BJ (cell line): ENCODE measurements at regions not wholly inside any gene's neighbourhood (a gene's known extent, or its start where the extent isn't known, plus 50 kb on each side); places are given as distances from the start of the nearest gene placed in this dataset.

ENCODE experiments used
- CTCF ChIA-PET: fragments of 350-600 bp; formaldehyde crosslinking; extraction: SDS; loops from one replicate; lab custom pipeline; 2021; ENCODE audit warnings: antibody characterized with exemption, inconsistent platforms; lab: Yijun Ruan, JAX
- POLR2A ChIA-PET: fragments of 300-600 bp; sonication (Branson Sonifier 250); formaldehyde crosslinking; extraction: SDS; loops from one replicate; lab custom pipeline; 2021; ENCODE audit warnings: antibody characterized with exemption; lab: Charles Lee
- DNase-seq: peaks from one replicate; pipeline ENCODE4 v3.0.0-alpha.2; 2011; ENCODE audit warnings: low read depth
- H3K27me3 ChIP-seq: 2 replicates; pipeline ENCODE4 v1.6.0; 2011; ENCODE audit warnings: low read length; ENCODE audit not compliant: control insufficient read depth, insufficient read depth
- H3K36me3 ChIP-seq: 2 replicates; pipeline ENCODE4 v1.5.1; 2011; ENCODE audit warnings: low read length; ENCODE audit not compliant: control insufficient read depth, insufficient read depth
- H3K4me3 ChIP-seq: 2 replicates; pipeline ENCODE4 v1.5.1; 2011; ENCODE audit warnings: low read depth, mild to moderate bottlenecking, control low read depth, low read length
- TF ChIP-seq, protein P1 (sequence below): IDR thresholded peaks from 2 replicates; pipeline ENCODE4 v1.5.1; 2011; ENCODE audit warnings: low read depth, mild to moderate bottlenecking, control low read depth, inconsistent platforms, low read length, moderate library complexity; ENCODE audit not compliant: insufficient read depth

DNA sequence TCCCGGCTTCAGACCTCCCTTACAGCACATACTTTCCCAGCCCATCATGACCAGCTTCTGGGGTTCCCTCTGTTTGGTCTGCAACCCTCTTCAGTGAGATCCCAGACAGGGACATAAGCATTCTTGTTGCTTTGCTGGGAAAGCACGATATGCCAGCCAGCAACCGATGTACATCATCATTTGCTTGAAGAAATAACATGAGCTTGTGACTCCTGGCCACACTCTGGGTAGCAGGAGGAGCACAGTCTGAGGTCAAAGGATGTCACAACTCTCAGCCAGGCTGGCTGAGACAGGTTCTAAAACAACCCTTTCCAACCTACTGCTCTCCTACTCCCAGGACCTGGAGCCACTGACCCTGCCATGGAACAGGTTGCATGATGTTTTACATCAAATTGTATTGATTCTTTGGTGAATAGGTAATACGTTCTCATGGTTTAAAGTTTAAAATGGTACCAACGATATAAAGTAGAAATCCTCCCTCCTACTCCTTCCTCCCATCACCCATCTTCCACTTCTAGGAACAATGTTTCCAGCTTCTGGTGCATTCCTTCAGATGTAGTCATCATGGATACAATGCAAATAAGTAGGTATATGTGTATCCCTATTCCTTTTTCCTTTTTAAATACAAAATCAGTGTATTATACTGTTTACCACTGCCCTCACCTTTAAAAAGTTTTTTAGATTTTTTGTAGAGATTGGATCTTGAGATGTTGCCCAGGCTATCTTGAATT, 190.3 kb downstream of the OPA1 start:
- H3K36me3 ChIP-seq = no peaks in the 10 kb centered on the region
- no peak for DNase-seq
- CTCF ChIA-PET = interaction anchor here (0.6 to 8.3 kb wide), 2 partner anchors 374 to 535 kb away, joined by 3 to 241 read pairs; no protein-coding TSS in a partner anchor
- TF ChIP-seq, protein P1, sequence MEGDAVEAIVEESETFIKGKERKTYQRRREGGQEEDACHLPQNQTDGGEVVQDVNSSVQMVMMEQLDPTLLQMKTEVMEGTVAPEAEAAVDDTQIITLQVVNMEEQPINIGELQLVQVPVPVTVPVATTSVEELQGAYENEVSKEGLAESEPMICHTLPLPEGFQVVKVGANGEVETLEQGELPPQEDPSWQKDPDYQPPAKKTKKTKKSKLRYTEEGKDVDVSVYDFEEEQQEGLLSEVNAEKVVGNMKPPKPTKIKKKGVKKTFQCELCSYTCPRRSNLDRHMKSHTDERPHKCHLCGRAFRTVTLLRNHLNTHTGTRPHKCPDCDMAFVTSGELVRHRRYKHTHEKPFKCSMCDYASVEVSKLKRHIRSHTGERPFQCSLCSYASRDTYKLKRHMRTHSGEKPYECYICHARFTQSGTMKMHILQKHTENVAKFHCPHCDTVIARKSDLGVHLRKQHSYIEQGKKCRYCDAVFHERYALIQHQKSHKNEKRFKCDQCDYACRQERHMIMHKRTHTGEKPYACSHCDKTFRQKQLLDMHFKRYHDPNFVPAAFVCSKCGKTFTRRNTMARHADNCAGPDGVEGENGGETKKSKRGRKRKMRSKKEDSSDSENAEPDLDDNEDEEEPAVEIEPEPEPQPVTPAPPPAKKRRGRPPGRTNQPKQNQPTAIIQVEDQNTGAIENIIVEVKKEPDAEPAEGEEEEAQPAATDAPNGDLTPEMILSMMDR = no peak
- POLR2A ChIA-PET = no interaction called here
- no peak overlapping the region for H3K4me3 ChIP-seq
- peaks cover 22% of the 10 kb centered on the region for H3K27me3 ChIP-seq

DNA sequence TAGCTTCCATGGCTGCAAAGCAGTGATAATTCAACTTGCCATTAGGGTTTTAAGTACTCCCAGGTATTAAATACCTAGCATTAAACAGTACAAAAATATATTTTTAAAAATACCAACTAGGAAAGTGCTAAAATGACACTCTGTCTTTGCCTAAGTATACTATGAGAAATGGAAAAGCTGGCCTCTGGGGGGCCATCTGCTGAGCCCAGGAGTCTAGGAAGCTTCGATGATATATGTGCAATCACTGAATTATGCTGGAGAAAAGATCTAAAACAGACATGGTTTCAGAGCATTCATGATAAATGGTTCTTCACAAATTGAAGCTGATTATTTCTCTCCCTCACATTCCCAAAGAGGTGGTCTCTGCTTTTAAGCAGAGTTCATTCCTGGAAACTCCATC, 191.8 kb downstream of the OPA1 start:
- no peaks in the 10 kb centered on the region for H3K36me3 ChIP-seq
- TF ChIP-seq, protein P1 = no peak
- ChIA-PET POLR2A (no interaction called here), CTCF (interaction anchor here (0.8 to 8.3 kb wide), 3 partner anchors 79 to 533 kb away, joined by 3 to 241 read pairs (median 3); no protein-coding TSS in a partner anchor)
- peaks cover 13% of the 10 kb centered on the region for H3K27me3 ChIP-seq
- no peak for DNase-seq
- H3K4me3 ChIP-seq = no peak overlapping the region

DNA sequence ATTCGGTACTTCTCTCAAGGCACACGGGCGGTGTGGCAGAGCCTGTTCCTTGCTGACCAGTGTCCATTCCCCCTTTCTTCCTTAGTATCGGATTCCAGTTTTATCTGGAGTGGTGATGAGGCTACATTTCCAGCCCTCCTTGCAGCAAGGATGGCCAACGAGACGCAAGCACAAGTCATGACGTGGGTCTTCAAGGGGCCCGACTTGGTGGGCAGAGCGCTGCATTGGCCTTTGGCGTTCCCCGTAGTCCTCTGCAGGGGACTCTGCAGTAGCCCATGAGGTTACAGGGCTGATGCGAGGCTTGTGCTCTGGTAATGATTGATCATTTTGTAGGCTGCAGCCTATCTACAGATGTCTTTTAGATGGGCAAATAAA, 194.5 kb downstream of the OPA1 start:
- POLR2A ChIA-PET = no interaction called here
- peaks cover 15% of the 10 kb centered on the region for H3K27me3 ChIP-seq
- no peaks in the 10 kb centered on the region for H3K36me3 ChIP-seq
- no peak for DNase-seq
- CTCF ChIA-PET = interaction anchor here (0.7 to 2.9 kb wide), 4 partner anchors 76 to 529 kb away, joined by 3 to 18 read pairs (median 8); no protein-coding TSS in a partner anchor
- TF ChIP-seq, protein P1 = no peak
- no peak overlapping the region for H3K4me3 ChIP-seq

DNA sequence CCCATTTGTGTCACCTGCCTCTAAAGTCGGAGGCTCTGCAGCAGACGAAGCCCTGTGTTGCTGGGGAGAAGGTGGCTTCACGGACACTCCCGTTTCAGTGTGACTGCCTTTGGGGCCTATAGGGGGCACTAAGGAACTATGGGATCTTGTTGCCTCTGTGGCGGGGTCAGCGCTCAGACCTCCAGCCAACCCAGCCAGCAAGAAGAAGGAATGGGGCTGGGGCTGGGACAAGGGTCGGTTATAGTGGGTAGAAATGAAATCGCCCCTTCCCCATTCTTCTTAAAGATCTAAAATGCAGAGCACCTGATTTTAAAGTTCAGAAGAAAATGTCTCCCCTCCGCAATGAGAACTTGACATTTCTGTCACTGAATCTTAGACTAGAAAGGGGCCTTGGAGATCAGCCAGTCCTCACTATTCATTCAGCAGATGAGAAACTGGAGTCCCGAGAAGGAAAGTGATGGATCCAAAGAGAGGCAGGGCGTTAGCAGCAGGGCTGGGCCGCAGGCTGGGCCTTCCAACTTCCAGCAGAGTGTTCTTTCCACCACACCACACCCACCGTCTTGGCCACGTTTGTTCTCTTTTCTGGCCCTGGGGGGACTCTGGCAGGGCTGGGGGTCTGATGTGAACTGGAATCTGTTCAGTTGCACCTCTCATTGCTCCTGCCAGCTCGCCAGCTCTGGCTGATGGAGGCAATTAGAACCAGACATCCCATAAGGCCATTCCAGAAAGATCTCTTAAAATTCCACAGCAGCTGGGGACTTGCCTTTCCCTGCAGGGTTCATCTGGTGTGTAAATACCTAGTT, 195.4 kb downstream of the OPA1 start:
- DNase-seq = no peak
- Histone ChIP-seq H3K4me3 (no peak overlapping the region), H3K27me3 (peaks cover 9% of the 10 kb centered on the region), H3K36me3 (no peaks in the 10 kb centered on the region)
- ChIA-PET POLR2A (no interaction called here), CTCF (interaction anchor here (1.0 to 2.9 kb wide), 4 partner anchors 23 to 528 kb away, joined by 3 to 18 read pairs (median 8); no protein-coding TSS in a partner anchor)
- TF ChIP-seq, protein P1 = peak; percentile 75

DNA sequence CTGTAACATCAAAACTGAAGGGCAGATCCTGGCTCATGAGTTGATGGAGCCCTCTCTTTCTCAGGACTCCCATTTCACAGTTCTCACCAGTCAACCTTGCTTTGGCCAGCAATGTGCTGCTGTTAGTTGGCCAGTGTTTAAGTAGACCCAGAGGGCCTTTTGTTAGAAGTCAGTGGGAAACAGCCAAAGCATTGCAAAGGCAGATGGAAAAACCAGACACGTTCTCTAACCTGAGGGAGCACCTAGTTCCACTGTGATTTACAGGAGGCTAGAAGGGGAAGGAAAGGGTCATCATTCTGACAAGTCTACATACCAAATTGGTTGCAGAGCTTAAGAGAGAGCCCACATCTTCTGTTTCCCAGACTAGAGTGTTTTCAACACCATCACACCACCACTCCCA, 196.4 kb downstream of the OPA1 start:
- Histone ChIP-seq H3K27me3 (peaks cover 9% of the 10 kb centered on the region), H3K4me3 (no peak overlapping the region), H3K36me3 (no peaks in the 10 kb centered on the region)
- ChIA-PET POLR2A (no interaction called here), CTCF (interaction anchor here (1.4 to 2.9 kb wide), 2 partner anchors 9 to 527 kb away, joined by 4 to 18 read pairs; no protein-coding TSS in a partner anchor)
- DNase-seq = no peak
- TF ChIP-seq, protein P1 = no peak
